GM23338 (cell line): ENCODE measurements at regions not wholly inside any gene's neighbourhood (a gene's known extent, or its start where the extent isn't known, plus 50 kb on each side); places are given as distances from the start of the nearest gene placed in this dataset.

Experiments
- ATAC-seq: fragments of 200-7000 bp; cut with Tn5 transposase; 3 replicates; pipeline ENCODE4 v1.9.1; 2020
- DNase-seq: peaks from one replicate; pipeline ENCODE4 v3.0.0-alpha.2; 2015; ENCODE audit warnings: low spot score
- H2AFZ ChIP-seq: fragments of 200-600 bp; sonication (generic); 2 replicates; pipeline ENCODE4 v1.8.0; 2016; ENCODE audit warnings: antibody characterized with exemption, mild to moderate bottlenecking, moderate library complexity
- H3F3A ChIP-seq: fragments of 200-600 bp; sonication (generic); replicated peaks from 2 replicates; pipeline ENCODE4 v1.8.0; 2017; ENCODE audit warnings: antibody characterized with exemption, mixed run types, low read depth
- H3K27ac ChIP-seq: fragments of 200-600 bp; sonication (generic); 2 replicates; pipeline ENCODE4 v1.6.1; 2016; ENCODE audit warnings: low read depth
- H3K27me3 ChIP-seq: fragments of 200-600 bp; sonication (generic); 2 replicates; pipeline ENCODE4 v1.8.0; 2016; ENCODE audit warnings: mild to moderate bottlenecking, mixed run types, moderate library complexity; ENCODE audit not compliant: insufficient read depth
- H3K36me3 ChIP-seq: fragments of 200-600 bp; sonication (generic); 2 replicates; pipeline ENCODE4 v1.8.0; 2016; ENCODE audit warnings: mild to moderate bottlenecking; ENCODE audit not compliant: insufficient read depth
- H3K4me1 ChIP-seq: fragments of 200-600 bp; sonication (generic); 2 replicates; pipeline ENCODE4 v1.8.0; 2016; ENCODE audit warnings: mild to moderate bottlenecking, moderate library complexity; ENCODE audit not compliant: insufficient read depth
- H3K4me2 ChIP-seq: fragments of 200-600 bp; sonication (generic); 2 replicates; pipeline ENCODE4 v1.7.1; 2017; ENCODE audit warnings: mixed run types
- H3K4me3 ChIP-seq: fragments of 200-600 bp; sonication (generic); 2 replicates; pipeline ENCODE4 v1.6.1; 2016; ENCODE audit warnings: mixed run types
- H3K79me2 ChIP-seq: fragments of 200-600 bp; sonication (generic); replicated peaks from 2 replicates; pipeline ENCODE4 v1.8.0; 2017; ENCODE audit warnings: mild to moderate bottlenecking; ENCODE audit not compliant: insufficient read depth
- H3K9me2 ChIP-seq: fragments of 200-600 bp; sonication (generic); 2 replicates; pipeline ENCODE4 v1.8.0; 2017; ENCODE audit not compliant: insufficient read depth
- H4K20me1 ChIP-seq: fragments of 200-600 bp; sonication (generic); replicated peaks from 2 replicates; pipeline ENCODE4 v1.8.0; 2017; ENCODE audit warnings: mild to moderate bottlenecking; ENCODE audit not compliant: insufficient read depth
- H3K27ac Mint-ChIP-seq: 2 replicates; pipeline ENCODE4 v1.8.0; 2020; ENCODE audit warnings: inconsistent platforms, mild to moderate bottlenecking, moderate library complexity, mixed read lengths
- H3K27me3 Mint-ChIP-seq: 3 replicates; pipeline ENCODE4 v1.8.0; 2022; ENCODE audit warnings: low read depth, mild to moderate bottlenecking, moderate library complexity, mixed read lengths, inconsistent platforms; ENCODE audit not compliant: insufficient read depth, poor library complexity
- H3K36me3 Mint-ChIP-seq: 3 replicates; pipeline ENCODE4 v1.8.0; 2021; ENCODE audit warnings: low read depth, mild to moderate bottlenecking, inconsistent platforms, moderate library complexity, mixed read lengths
- H3K4me1 Mint-ChIP-seq: 3 replicates; pipeline ENCODE4 v1.8.0; 2020; ENCODE audit warnings: mild to moderate bottlenecking, inconsistent platforms, mixed read lengths
- H3K4me3 Mint-ChIP-seq: 3 replicates; pipeline ENCODE4 v1.8.0; 2021; ENCODE audit warnings: moderate library complexity, mild to moderate bottlenecking, inconsistent platforms, mixed read lengths
- H3K9me3 Mint-ChIP-seq: 3 replicates; pipeline ENCODE4 v1.8.0; 2020; ENCODE audit warnings: moderate library complexity, mild to moderate bottlenecking, inconsistent platforms, mixed read lengths
- CREB1 ChIP-seq: fragments of 250-450 bp; sonication (Bioruptor Pico); IDR thresholded peaks from 2 replicates; pipeline ENCODE4 v1.5.0; 2020; ENCODE audit warnings: low read depth, mild to moderate bottlenecking, moderate library complexity
- CTCF ChIP-seq, 2 experiments: fragments of 200-600 bp in 1 of 2; sonication (generic) in 1 of 2; conservative IDR thresholded peaks; 2 replicates each; pipeline versions ENCODE4 v1.5.1 to v1.6.1; 2016 to 2017; ENCODE audit warnings: antibody characterized with exemption in 2 of 2, low read depth in 2 of 2, mild to moderate bottlenecking in 2 of 2, moderate library complexity in 1 of 2
- ETS1 ChIP-seq: IDR thresholded peaks from 2 replicates; pipeline ENCODE4 v1.6.1; 2016; ENCODE audit warnings: antibody characterized with exemption
- EZH2 ChIP-seq: fragments of 200-600 bp; sonication (generic); IDR thresholded peaks from one replicate; pipeline ENCODE4 v1.8.0; 2017; ENCODE audit warnings: antibody characterized with exemption, mild to moderate bottlenecking, low read depth; ENCODE audit not compliant: unreplicated experiment
- EZH2phosphoT487 ChIP-seq: fragments of 200-600 bp; sonication (generic); IDR thresholded peaks from one replicate; pipeline ENCODE4 v1.8.1; 2018; ENCODE audit warnings: antibody characterized with exemption; ENCODE audit not compliant: unreplicated experiment
- JUNB ChIP-seq: IDR thresholded peaks from one replicate; pipeline ENCODE4 v1.6.1; 2016; ENCODE audit warnings: antibody characterized with exemption; ENCODE audit not compliant: unreplicated experiment
- NANOG ChIP-seq: IDR thresholded peaks from 2 replicates; pipeline ENCODE4 v1.6.1; 2016; ENCODE audit warnings: antibody characterized with exemption, borderline replicate concordance
- POLR2AphosphoS5 ChIP-seq: IDR thresholded peaks from 2 replicates; pipeline ENCODE4 v1.6.1; 2016; ENCODE audit warnings: antibody characterized with exemption, low read depth
- REST ChIP-seq: IDR thresholded peaks from one replicate; pipeline ENCODE4 v1.6.1; 2018; ENCODE audit warnings: antibody characterized with exemption; ENCODE audit not compliant: unreplicated experiment
- STAT1 ChIP-seq: IDR thresholded peaks from one replicate; pipeline ENCODE4 v1.6.1; 2016; ENCODE audit warnings: antibody characterized with exemption; ENCODE audit not compliant: unreplicated experiment
- ZNF114 ChIP-seq: fragments of 250-450 bp; sonication (Bioruptor Pico); IDR thresholded peaks from 2 replicates; pipeline ENCODE4 v1.5.0; 2020; ENCODE audit warnings: mild to moderate bottlenecking, moderate library complexity
- ZNF331 ChIP-seq: fragments of 250-450 bp; sonication (Bioruptor Pico); IDR thresholded peaks from 2 replicates; pipeline ENCODE4 v1.5.0; 2020; ENCODE audit warnings: low read depth, mild to moderate bottlenecking, moderate library complexity
- ZNF462 ChIP-seq: fragments of 250-450 bp; sonication (Bioruptor Pico); IDR thresholded peaks from 2 replicates; pipeline ENCODE4 v1.5.0; 2020; ENCODE audit warnings: mild to moderate bottlenecking, moderate library complexity

GRCh38 chr11:38013157-38013556, 1415.1 kb upstream of the RAG2 start:
- no peak overlapping the region for H3K4me2 ChIP-seq
- Mint-ChIP-seq H3K9me3 (no peaks in the 10 kb centered on the region), H3K27ac (peak overlapping the region; percentile 20; the same call in 1 of the 2 replicates), H3K4me3 (no peak overlapping the region), H3K4me1 (no peaks in the 10 kb centered on the region), H3K36me3 (no peaks in the 10 kb centered on the region), H3K27me3 (no peaks in the 10 kb centered on the region)
- no peaks in the 10 kb centered on the region for H4K20me1 ChIP-seq
- no peaks in the 10 kb centered on the region for H3K9me2 ChIP-seq
- H3K27ac ChIP-seq = no peak overlapping the region
- no peak overlapping the region for H2AFZ ChIP-seq
- TF ChIP-seq POLR2AphosphoS5 = no peak
- TF ChIP-seq CREB1 (CRISPR knock-in tag) = no peak
- TF ChIP-seq EZH2 = no peak
- no peak for TF ChIP-seq CTCF (conservative IDR thresholded peaks at IDR 0.05; ENCODE audit: low read depth in 2 of 2)
- TF ChIP-seq ZNF114 = no peak
- TF ChIP-seq ZNF331 (CRISPR knock-in tag) = no peak
- no peak for TF ChIP-seq STAT1
- TF ChIP-seq EZH2phosphoT487 = no peak
- TF ChIP-seq ETS1 = no peak
- TF ChIP-seq NANOG = no peak
- TF ChIP-seq REST = no peak
- TF ChIP-seq ZNF462 (CRISPR knock-in tag) = no peak
- TF ChIP-seq JUNB = no peak
- DNase-seq (no peak), ATAC-seq (no peak)
- no peak overlapping the region for H3K4me3 ChIP-seq
- no peaks in the 10 kb centered on the region for H3K27me3 ChIP-seq
- H3K36me3 ChIP-seq = no peaks in the 10 kb centered on the region; the same call in 1 of the 2 replicates
- H3F3A ChIP-seq = no peaks in the 10 kb centered on the region
- no peaks in the 10 kb centered on the region for H3K4me1 ChIP-seq
- H3K79me2 ChIP-seq = no peaks in the 10 kb centered on the region
